DND-41 (cell line): ENCODE measurements at regions not wholly inside any gene's neighbourhood (a gene's known extent, or its start where the extent isn't known, plus 50 kb on each side); places are given as distances from the start of the nearest gene placed in this dataset.

ENCODE experiments used
- ATAC-seq: fragments of 200-7000 bp; cut with Tn5 transposase; 3 replicates; pipeline ENCODE4 v1.9.1; 2021; ENCODE audit warnings: low read depth; ENCODE audit not compliant: insufficient read depth
- DNase-seq: peaks from one replicate; pipeline ENCODE4 v3.0.0-alpha.2; 2020
- H2AFZ ChIP-seq: 2 replicates; pipeline ENCODE4 v1.6.0; 2012; ENCODE audit warnings: low read depth, low read length
- H3K27ac ChIP-seq: 2 replicates; pipeline ENCODE4 v1.5.1; 2012; ENCODE audit warnings: low read length, inconsistent platforms
- H3K27me3 ChIP-seq: fragments of 200-600 bp; sonication (generic); 2 replicates; pipeline ENCODE4 v1.6.0; 2012; ENCODE audit warnings: low read length, mild to moderate bottlenecking, inconsistent platforms; ENCODE audit not compliant: insufficient read depth, poor library complexity
- H3K36me3 ChIP-seq: 2 replicates; pipeline ENCODE4 v1.5.1; 2012; ENCODE audit warnings: low read length, inconsistent platforms; ENCODE audit not compliant: insufficient read depth
- H3K4me1 ChIP-seq: 2 replicates; pipeline ENCODE4 v1.5.1; 2012; ENCODE audit warnings: mild to moderate bottlenecking, low read length; ENCODE audit not compliant: insufficient read depth
- H3K4me2 ChIP-seq: 2 replicates; pipeline ENCODE4 v1.6.0; 2012; ENCODE audit warnings: mild to moderate bottlenecking, moderate library complexity, low read length, inconsistent platforms; ENCODE audit not compliant: insufficient read depth
- H3K4me3 ChIP-seq, 2 experiments: fragments of 200-600 bp in 1 of 2; shearing (Covaris generic) in 1 of 2; 2 replicates each; pipeline ENCODE4 v1.5.1; 2012 to 2016; ENCODE audit warnings: inconsistent platforms in 2 of 2, low read length in 2 of 2, mild to moderate bottlenecking in 2 of 2, low read depth in 1 of 2, moderate library complexity in 1 of 2
- H3K79me2 ChIP-seq: 2 replicates; pipeline ENCODE4 v1.6.0; 2012; ENCODE audit warnings: low read length, inconsistent platforms; ENCODE audit not compliant: insufficient read depth
- H3K9ac ChIP-seq: 2 replicates; pipeline ENCODE4 v1.6.0; 2012; ENCODE audit warnings: low read depth, mild to moderate bottlenecking, inconsistent platforms, low read length, moderate library complexity
- H3K9me3 ChIP-seq: 2 replicates; pipeline ENCODE4 v1.5.1; 2012; ENCODE audit warnings: low read length, moderate library complexity, mild to moderate bottlenecking, inconsistent platforms; ENCODE audit not compliant: insufficient read depth, severe bottlenecking
- H4K20me1 ChIP-seq: 2 replicates; pipeline ENCODE4 v1.6.0; 2012; ENCODE audit warnings: low read length; ENCODE audit not compliant: insufficient read depth
- EZH2 ChIP-seq: IDR thresholded peaks from 3 replicates; pipeline ENCODE4 v1.6.1; 2012; ENCODE audit warnings: borderline replicate concordance, low read depth, mild to moderate bottlenecking, moderate library complexity, low read length, inconsistent platforms; ENCODE audit not compliant: severe bottlenecking
- TF ChIP-seq, protein P1 (sequence below): IDR thresholded peaks from 2 replicates; pipeline ENCODE4 v1.5.1; 2012; ENCODE audit warnings: borderline replicate concordance, low read length, moderate library complexity, mild to moderate bottlenecking; ENCODE audit not compliant: poor library complexity, severe bottlenecking; ENCODE audit errors: extremely low read depth

DNA sequence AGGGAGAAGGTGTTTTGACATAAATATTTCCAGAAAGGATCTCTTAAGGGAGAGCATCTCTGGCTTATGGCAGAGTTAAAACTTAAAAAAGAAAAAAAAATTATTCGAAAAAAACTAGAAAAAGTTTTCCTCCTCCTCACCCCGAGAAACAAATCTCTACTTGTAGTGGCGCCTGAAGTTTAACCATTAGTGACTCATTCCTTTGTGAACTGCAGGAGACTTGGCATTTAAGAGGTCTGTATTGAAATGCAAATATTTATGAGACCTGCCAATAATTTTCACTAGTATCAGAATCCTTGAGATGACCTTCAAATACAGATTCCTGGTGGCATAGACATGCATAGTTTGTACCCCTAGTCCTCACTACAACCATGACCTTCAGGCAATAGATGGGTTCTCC, 64.9 kb upstream of the MED4 start:
- no peaks in the 10 kb centered on the region for H3K9me3 ChIP-seq
- no peaks in the 10 kb centered on the region for H3K36me3 ChIP-seq
- DNase-seq: no peak
- H3K9ac ChIP-seq: no peak overlapping the region
- no peaks in the 10 kb centered on the region for H3K79me2 ChIP-seq
- peaks cover 45% of the 10 kb centered on the region for H3K4me1 ChIP-seq
- no peak overlapping the region for H2AFZ ChIP-seq
- TF ChIP-seq, protein P1, sequence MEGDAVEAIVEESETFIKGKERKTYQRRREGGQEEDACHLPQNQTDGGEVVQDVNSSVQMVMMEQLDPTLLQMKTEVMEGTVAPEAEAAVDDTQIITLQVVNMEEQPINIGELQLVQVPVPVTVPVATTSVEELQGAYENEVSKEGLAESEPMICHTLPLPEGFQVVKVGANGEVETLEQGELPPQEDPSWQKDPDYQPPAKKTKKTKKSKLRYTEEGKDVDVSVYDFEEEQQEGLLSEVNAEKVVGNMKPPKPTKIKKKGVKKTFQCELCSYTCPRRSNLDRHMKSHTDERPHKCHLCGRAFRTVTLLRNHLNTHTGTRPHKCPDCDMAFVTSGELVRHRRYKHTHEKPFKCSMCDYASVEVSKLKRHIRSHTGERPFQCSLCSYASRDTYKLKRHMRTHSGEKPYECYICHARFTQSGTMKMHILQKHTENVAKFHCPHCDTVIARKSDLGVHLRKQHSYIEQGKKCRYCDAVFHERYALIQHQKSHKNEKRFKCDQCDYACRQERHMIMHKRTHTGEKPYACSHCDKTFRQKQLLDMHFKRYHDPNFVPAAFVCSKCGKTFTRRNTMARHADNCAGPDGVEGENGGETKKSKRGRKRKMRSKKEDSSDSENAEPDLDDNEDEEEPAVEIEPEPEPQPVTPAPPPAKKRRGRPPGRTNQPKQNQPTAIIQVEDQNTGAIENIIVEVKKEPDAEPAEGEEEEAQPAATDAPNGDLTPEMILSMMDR: no peak
- TF ChIP-seq EZH2: no peak
- H3K27ac ChIP-seq: no peak overlapping the region
- no peak for ATAC-seq
- no peaks in the 10 kb centered on the region for H3K27me3 ChIP-seq
- H4K20me1 ChIP-seq: no peaks in the 10 kb centered on the region
- H3K4me3 ChIP-seq: no peak overlapping the region
- H3K4me2 ChIP-seq: no peak overlapping the region

DNA sequence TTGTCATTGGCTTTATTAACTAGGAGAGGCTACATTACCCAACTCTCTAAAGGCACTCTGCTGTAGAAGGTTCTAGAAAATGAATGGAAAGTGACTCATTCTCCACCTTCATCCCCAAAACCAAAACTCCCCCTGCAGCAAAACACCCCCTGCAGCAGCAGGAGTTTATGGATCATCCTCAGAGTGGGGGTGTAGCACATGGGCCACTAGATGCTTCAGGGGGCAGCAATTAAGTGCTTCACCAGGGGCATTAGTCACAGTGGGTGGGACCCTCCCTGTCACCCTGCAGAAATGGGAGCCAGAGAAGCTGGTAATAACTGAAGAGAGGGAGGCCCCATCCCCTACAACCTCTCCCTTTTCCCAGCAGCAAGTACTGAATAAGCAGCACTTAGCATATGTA, 64.5 kb upstream of the MED4 start:
- peaks cover 45% of the 10 kb centered on the region for H3K4me1 ChIP-seq
- no peaks in the 10 kb centered on the region for H3K27me3 ChIP-seq
- ATAC-seq (no peak), DNase-seq (no peak)
- H3K79me2 ChIP-seq: no peaks in the 10 kb centered on the region
- H3K36me3 ChIP-seq: no peaks in the 10 kb centered on the region
- no peak for TF ChIP-seq EZH2
- TF ChIP-seq, protein P1: no peak
- H3K4me3 ChIP-seq: no peak overlapping the region
- H3K27ac ChIP-seq: 0 out of 2 replicates have a peak overlapping the region, but pooled peaks have one; percentile 1
- no peak overlapping the region; the same call in 1 of the 2 replicates for H2AFZ ChIP-seq
- no peaks in the 10 kb centered on the region for H4K20me1 ChIP-seq
- no peak overlapping the region for H3K9ac ChIP-seq
- no peak overlapping the region for H3K4me2 ChIP-seq
- H3K9me3 ChIP-seq: no peaks in the 10 kb centered on the region

DNA sequence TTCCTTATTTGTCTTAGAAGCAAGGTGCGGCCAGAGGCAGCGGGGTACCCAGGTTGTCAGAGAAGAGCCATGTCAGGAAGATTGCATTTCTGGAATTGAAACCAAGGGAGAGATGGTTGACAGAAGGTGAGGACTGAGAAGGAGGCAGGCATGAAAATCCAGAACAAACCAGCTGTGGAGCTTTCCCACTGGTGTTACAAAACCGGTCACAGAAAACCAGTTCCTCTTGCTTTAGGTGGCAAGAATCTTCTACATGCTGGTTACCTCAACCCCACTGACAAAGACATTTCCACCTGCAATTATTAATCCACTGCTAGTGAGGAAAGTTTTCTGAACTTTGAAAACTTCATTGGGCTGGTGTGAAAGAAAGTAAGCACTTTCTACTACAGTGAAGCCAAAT, 64.0 kb upstream of the MED4 start:
- H3K4me1 ChIP-seq: peaks cover 45% of the 10 kb centered on the region
- no peaks in the 10 kb centered on the region for H3K79me2 ChIP-seq
- no peaks in the 10 kb centered on the region for H3K27me3 ChIP-seq
- H3K27ac ChIP-seq: peak overlapping the region; percentile 86
- no peaks in the 10 kb centered on the region for H3K9me3 ChIP-seq
- no peak for DNase-seq
- no peak for ATAC-seq
- H3K4me2 ChIP-seq: peak overlapping the region; percentile 58; the same call in 1 of the 2 replicates
- H3K9ac ChIP-seq: peak overlapping the region; percentile 53; the same call in 1 of the 2 replicates
- TF ChIP-seq, protein P1: no peak
- no peak for TF ChIP-seq EZH2
- H2AFZ ChIP-seq: peak overlapping the region; percentile 84
- no peak overlapping the region for H3K4me3 ChIP-seq
- H4K20me1 ChIP-seq: no peaks in the 10 kb centered on the region
- no peaks in the 10 kb centered on the region for H3K36me3 ChIP-seq
